CD4-positive, alpha-beta T cell (primary cell): ENCODE measurements at regions not wholly inside any gene's neighbourhood (a gene's known extent, or its start where the extent isn't known, plus 50 kb on each side); places are given as distances from the start of the nearest gene placed in this dataset.

Source experiments
- ATAC-seq: fragments of 200-7000 bp; cut with Tn5 transposase; one replicate; pipeline ENCODE4 v1.10.0; 2022; ENCODE audit warnings: mild to moderate bottlenecking; ENCODE audit not compliant: poor library complexity
- CTCF ChIA-PET: fragments of 350-600 bp; sonication (Branson Sonifier 250); formaldehyde crosslinking; loops from one replicate; lab custom pipeline; 2021; ENCODE audit warnings: antibody characterized with exemption, inconsistent platforms; lab: Charles Lee
- POLR2A ChIA-PET: fragments of 350-600 bp; sonication (Branson Sonifier 250); formaldehyde crosslinking; loops from one replicate; lab custom pipeline; 2021; ENCODE audit warnings: antibody characterized with exemption, inconsistent platforms; lab: Charles Lee
- DNase-seq, 14 experiments: peaks; one replicate each; pipeline ENCODE4 v3.0.0-alpha.2; 2013 to 2020; ENCODE audit warnings: mixed read lengths in 2 of 14
- H3K27ac ChIP-seq, 2 donors: one replicate each; pipeline versions ENCODE4 v1.5.1 to v1.7.0; 2013; ENCODE audit warnings: low read length in 2 of 2, low read depth in 1 of 2, mild to moderate bottlenecking in 1 of 2
- H3K27me3 ChIP-seq, 2 experiments: 1 replicate in 1 of 2; 2 replicates in 1 of 2; pipeline versions ENCODE4 v1.6.1 to v1.7.0; 2013; ENCODE audit warnings: low read length in 2 of 2, control low read depth in 1 of 2, mild to moderate bottlenecking in 1 of 2, moderate library complexity in 1 of 2; ENCODE audit not compliant: insufficient read depth in 2 of 2, control insufficient read depth in 1 of 2
- H3K36me3 ChIP-seq: one replicate; pipeline ENCODE4 v1.6.1; 2013; ENCODE audit warnings: low read length, control low read depth; ENCODE audit not compliant: insufficient read depth
- H3K4me1 ChIP-seq: one replicate; pipeline ENCODE4 v1.6.1; 2013; ENCODE audit warnings: low read length, control low read depth; ENCODE audit not compliant: insufficient read depth
- H3K4me3 ChIP-seq: one replicate; pipeline ENCODE4 v1.5.1; 2013; ENCODE audit warnings: mild to moderate bottlenecking, low read length, moderate library complexity
- H3K9me3 ChIP-seq, 2 experiments: 1 replicate in 1 of 2; 2 replicates in 1 of 2; pipeline versions ENCODE4 v1.6.1 to v1.7.0; 2013; ENCODE audit warnings: low read length in 2 of 2, mild to moderate bottlenecking in 2 of 2, control low read depth in 1 of 2, moderate library complexity in 1 of 2; ENCODE audit not compliant: control insufficient read depth in 1 of 2, insufficient read depth in 1 of 2
- H3K27ac Mint-ChIP-seq: one replicate; pipeline ENCODE4 v1.8.0; 2020; ENCODE audit warnings: mixed read lengths
- H3K27me3 Mint-ChIP-seq: one replicate; pipeline ENCODE4 v1.8.0; 2021; ENCODE audit warnings: mixed read lengths
- H3K36me3 Mint-ChIP-seq: one replicate; pipeline ENCODE4 v1.8.0; 2021; ENCODE audit warnings: low read depth, mixed read lengths
- H3K4me1 Mint-ChIP-seq: one replicate; pipeline ENCODE4 v1.8.0; 2021; ENCODE audit warnings: low read depth, mixed read lengths
- H3K4me3 Mint-ChIP-seq: one replicate; pipeline ENCODE4 v1.8.0; 2020; ENCODE audit warnings: mild to moderate bottlenecking, mixed read lengths
- H3K9me3 Mint-ChIP-seq: one replicate; pipeline ENCODE4 v1.8.0; 2020; ENCODE audit warnings: mixed read lengths
- intact Hi-C, 2 experiments: fragments of 100-400 bp; cut with DNase I in 1 of 2; cut with micrococcal nuclease in 1 of 2; formaldehyde crosslinking; loops; one replicate each; pipeline versions ENCODE4 v1.15.1 to v1.9.0; 2023 to 2025; cut with DNase I, micrococcal nuclease
- TF ChIP-seq, protein P1 (sequence below): fragments of 200-600 bp; IDR thresholded peaks from one replicate; pipeline ENCODE4 v1.8.0; 2022; ENCODE audit warnings: antibody characterized with exemption, mild to moderate bottlenecking

DNA sequence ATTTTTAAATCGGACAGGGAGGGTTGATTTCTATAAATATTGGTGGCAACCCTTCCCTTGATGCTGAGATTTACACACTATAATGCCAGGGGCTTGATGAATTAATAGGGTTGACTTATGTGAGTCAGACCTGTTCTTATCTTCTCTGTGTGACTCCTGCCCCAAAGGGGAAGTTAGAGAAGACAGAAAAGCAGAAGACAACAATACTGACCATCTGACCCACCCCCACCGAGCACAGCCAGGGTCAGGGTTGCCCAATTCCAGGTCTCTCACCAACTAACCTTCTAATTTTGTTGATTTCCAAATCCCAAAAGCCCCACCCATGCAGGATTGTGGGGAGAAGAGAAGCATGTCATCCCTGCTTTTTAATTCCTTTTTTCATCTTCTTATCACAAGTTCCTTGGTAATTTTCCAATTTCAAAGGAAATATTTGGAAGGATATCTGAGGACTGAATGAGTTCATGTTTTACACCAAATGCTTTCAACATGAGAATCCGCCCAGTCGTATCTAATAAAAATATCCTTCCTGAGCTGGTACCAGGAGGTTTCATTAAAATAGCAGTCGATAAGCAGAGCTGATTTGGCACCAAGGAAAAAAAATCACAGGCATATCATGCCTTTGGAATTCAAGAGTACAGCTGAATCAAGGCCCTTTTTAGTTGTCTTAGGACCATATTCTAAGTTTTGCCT lies 603.4 kb upstream of the CDH11 start:
- intact Hi-C loops = no loop called here
- CTCF ChIA-PET = no interaction called here
- POLR2A ChIA-PET = no interaction called here
- Histone ChIP-seq H3K27ac (no peak overlapping the region), H3K4me1 (no peaks in the 10 kb centered on the region), H3K9me3 (peaks cover 0 to 3% of the 10 kb centered on the region in 2 experiments), H3K27me3 (no peaks in the 10 kb centered on the region), H3K4me3 (no peak overlapping the region), H3K36me3 (no peaks in the 10 kb centered on the region)
- Mint-ChIP-seq H3K4me3 (no peak overlapping the region), H3K4me1 (no peaks in the 10 kb centered on the region), H3K36me3 (no peaks in the 10 kb centered on the region), H3K27me3 (peaks cover 4% of the 10 kb centered on the region), H3K9me3 (peaks cover 3% of the 10 kb centered on the region), H3K27ac (no peak overlapping the region)
- TF ChIP-seq, protein P1, sequence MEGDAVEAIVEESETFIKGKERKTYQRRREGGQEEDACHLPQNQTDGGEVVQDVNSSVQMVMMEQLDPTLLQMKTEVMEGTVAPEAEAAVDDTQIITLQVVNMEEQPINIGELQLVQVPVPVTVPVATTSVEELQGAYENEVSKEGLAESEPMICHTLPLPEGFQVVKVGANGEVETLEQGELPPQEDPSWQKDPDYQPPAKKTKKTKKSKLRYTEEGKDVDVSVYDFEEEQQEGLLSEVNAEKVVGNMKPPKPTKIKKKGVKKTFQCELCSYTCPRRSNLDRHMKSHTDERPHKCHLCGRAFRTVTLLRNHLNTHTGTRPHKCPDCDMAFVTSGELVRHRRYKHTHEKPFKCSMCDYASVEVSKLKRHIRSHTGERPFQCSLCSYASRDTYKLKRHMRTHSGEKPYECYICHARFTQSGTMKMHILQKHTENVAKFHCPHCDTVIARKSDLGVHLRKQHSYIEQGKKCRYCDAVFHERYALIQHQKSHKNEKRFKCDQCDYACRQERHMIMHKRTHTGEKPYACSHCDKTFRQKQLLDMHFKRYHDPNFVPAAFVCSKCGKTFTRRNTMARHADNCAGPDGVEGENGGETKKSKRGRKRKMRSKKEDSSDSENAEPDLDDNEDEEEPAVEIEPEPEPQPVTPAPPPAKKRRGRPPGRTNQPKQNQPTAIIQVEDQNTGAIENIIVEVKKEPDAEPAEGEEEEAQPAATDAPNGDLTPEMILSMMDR = no peak
- DNase-seq (peak in 2 of 14 experiments; percentile 25 to 29), ATAC-seq (no peak)

DNA sequence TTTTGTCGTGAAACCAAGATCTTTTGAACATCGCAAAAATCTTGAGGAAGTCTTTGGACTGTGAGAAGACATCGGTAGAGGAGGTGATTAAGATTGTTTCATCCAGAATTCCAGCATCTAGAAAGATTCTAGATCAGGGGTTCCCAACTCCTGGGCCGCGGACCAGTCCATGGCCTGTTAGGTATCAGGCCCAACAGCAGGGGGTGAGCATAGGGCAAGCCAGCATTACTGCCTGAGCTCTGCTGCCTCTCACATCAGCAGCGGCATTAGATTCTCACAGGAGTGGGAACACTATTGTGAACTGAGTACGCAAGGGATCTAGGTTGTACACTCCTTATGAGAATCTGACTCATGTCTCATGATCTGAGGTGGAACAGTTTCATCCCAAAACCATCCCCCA lies 600.6 kb upstream of the CDH11 start:
- TF ChIP-seq, protein P1 = no peak
- intact Hi-C loops = no loop called here
- Mint-ChIP-seq H3K36me3 (no peaks in the 10 kb centered on the region), H3K27me3 (no peaks in the 10 kb centered on the region), H3K27ac (no peak overlapping the region), H3K4me3 (no peak overlapping the region), H3K4me1 (no peaks in the 10 kb centered on the region), H3K9me3 (no peaks in the 10 kb centered on the region)
- H3K4me3 ChIP-seq = no peak overlapping the region
- no peaks in the 10 kb centered on the region for H3K4me1 ChIP-seq
- no peak overlapping the region for H3K27ac ChIP-seq
- POLR2A ChIA-PET = no interaction called here
- H3K9me3 ChIP-seq = peaks cover 0 to 7% of the 10 kb centered on the region in 2 experiments
- DNase-seq = no peak
- ATAC-seq = no peak
- H3K36me3 ChIP-seq = no peaks in the 10 kb centered on the region
- H3K27me3 ChIP-seq = no peaks in the 10 kb centered on the region
- CTCF ChIA-PET = no interaction called here

DNA sequence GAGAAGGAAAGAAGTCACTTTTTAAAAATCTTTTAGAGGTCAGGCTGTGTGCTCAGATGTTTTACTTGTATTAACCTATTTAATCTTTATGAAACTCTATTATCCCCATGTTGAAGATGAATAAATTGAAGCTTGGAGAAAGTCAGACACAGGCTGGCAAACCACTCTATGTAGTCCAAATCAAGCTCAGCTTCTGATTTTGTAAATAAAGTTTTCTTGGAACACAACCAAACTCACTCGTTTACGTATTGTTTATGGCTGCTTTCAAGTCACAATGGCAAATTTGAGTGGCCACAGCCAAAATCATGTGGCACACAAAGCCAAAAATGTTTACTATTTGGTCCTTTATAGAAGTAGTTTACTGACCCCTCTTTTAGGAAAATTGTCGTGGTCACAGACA lies 596.0 kb upstream of the CDH11 start:
- no peaks in the 10 kb centered on the region for H3K27me3 ChIP-seq
- no peaks in the 10 kb centered on the region for H3K27me3 Mint-ChIP-seq
- POLR2A ChIA-PET = no interaction called here
- no peaks in the 10 kb centered on the region for H3K36me3 ChIP-seq
- no peak overlapping the region for H3K27ac Mint-ChIP-seq
- no peak overlapping the region for H3K27ac ChIP-seq
- peaks cover 0 to 10% of the 10 kb centered on the region in 2 experiments for H3K9me3 ChIP-seq
- no peak for ATAC-seq
- no peaks in the 10 kb centered on the region for H3K9me3 Mint-ChIP-seq
- DNase-seq = no peak
- TF ChIP-seq, protein P1 = no peak
- no peak overlapping the region for H3K4me3 ChIP-seq
- no peaks in the 10 kb centered on the region for H3K36me3 Mint-ChIP-seq
- CTCF ChIA-PET = no interaction called here
- intact Hi-C loops = no loop called here
- no peaks in the 10 kb centered on the region for H3K4me1 ChIP-seq
- no peak overlapping the region for H3K4me3 Mint-ChIP-seq
- H3K4me1 Mint-ChIP-seq = no peaks in the 10 kb centered on the region
